HepG2 (cell line): ENCODE measurements at regions not wholly inside any gene's neighbourhood (a gene's known extent, or its start where the extent isn't known, plus 50 kb on each side); places are given as distances from the start of the nearest gene placed in this dataset.

Experiments used
- ATAC-seq: fragments of 200-7000 bp; cut with Tn5 transposase; 3 replicates; pipeline ENCODE4 v1.9.1; 2020; ENCODE audit warnings: mild to moderate bottlenecking, moderate library complexity
- BruUV-seq: library from RNA; stranded (reverse); fragments of 400-500 nt; replicated peaks from 2 replicates; lab custom pipeline; 2021; lab: Mats Ljungman, UMichigan
- CTCF ChIA-PET: fragments of 300-600 bp; formaldehyde crosslinking; extraction: SDS; loops from one replicate; lab custom pipeline; 2021; ENCODE audit warnings: low total read pairs, inconsistent platforms, low intra/inter-chr PET ratio; lab: Yijun Ruan, JAX
- POLR2A ChIA-PET: fragments of 350-600 bp; sonication (Branson Sonifier 250); formaldehyde crosslinking; loops from one replicate; lab custom pipeline; 2020; ENCODE audit warnings: antibody characterized with exemption, inconsistent platforms; lab: Yijun Ruan, JAX
- DNase-seq: peaks from one replicate; pipeline ENCODE4 v3.0.0-alpha.2; 2015; ENCODE audit warnings: low spot score
- FAIRE-seq: peaks from 3 replicates; lab custom pipeline; 2011; peaks lifted over from hg19 to GRCh38; lab: Jason Lieb, UNC
- H2AFZ ChIP-seq: one replicate; pipeline ENCODE4 v1.6.1; 2011; ENCODE audit warnings: low read length, inconsistent platforms
- H3K27ac ChIP-seq: fragments of 300-600 bp; 3 replicates; pipeline ENCODE4 v1.8.0; 2011; ENCODE audit warnings: mixed run types, mild to moderate bottlenecking, mixed read lengths, low read length, inconsistent platforms; ENCODE audit not compliant: insufficient read depth; ENCODE audit errors: extremely low read length
- H3K27me3 ChIP-seq, 2 experiments: fragments of 200-600 bp in 1 of 2; 2 replicates in 1 of 2; 3 replicates in 1 of 2; pipeline versions ENCODE4 v1.6.0 to v1.8.0; 2011; ENCODE audit warnings: low read length in 2 of 2, mild to moderate bottlenecking in 2 of 2, moderate library complexity in 2 of 2, inconsistent platforms in 1 of 2; ENCODE audit not compliant: insufficient read depth in 2 of 2, control insufficient read depth in 1 of 2
- H3K36me3 ChIP-seq, 2 experiments: fragments of 200-600 bp in 1 of 2; replicated peaks in 1 of 2; 2 replicates in 1 of 2; 3 replicates in 1 of 2; pipeline versions ENCODE4 v1.5.1 to v1.8.0; 2011; ENCODE audit warnings: low read length in 2 of 2, inconsistent platforms in 1 of 2; ENCODE audit not compliant: insufficient read depth in 2 of 2, control insufficient read depth in 1 of 2
- H3K4me1 ChIP-seq: 2 replicates; pipeline ENCODE4 v1.5.1; 2012; ENCODE audit warnings: low read length, inconsistent platforms; ENCODE audit not compliant: insufficient read depth
- H3K4me2 ChIP-seq: 2 replicates; pipeline ENCODE4 v1.6.0; 2011; ENCODE audit warnings: low read depth, low read length, inconsistent platforms
- H3K4me3 ChIP-seq, 3 experiments: fragments of 200-600 bp in 1 of 3; sonication (generic), shearing (Covaris generic) in 1 of 3; replicated peaks in 1 of 3; 2 replicates each; pipeline ENCODE4 v1.5.1; 2011 to 2016; ENCODE audit warnings: low read length in 3 of 3, inconsistent platforms in 2 of 3, low read depth in 2 of 3, mild to moderate bottlenecking in 2 of 3, control low read depth in 1 of 3, mixed read lengths in 1 of 3; ENCODE audit not compliant: insufficient read depth in 1 of 3
- H3K79me2 ChIP-seq: one replicate; pipeline ENCODE4 v1.6.1; 2011; ENCODE audit warnings: low read length, inconsistent platforms; ENCODE audit not compliant: insufficient read depth
- H3K9ac ChIP-seq: 2 replicates; pipeline ENCODE4 v1.6.0; 2011; ENCODE audit warnings: mild to moderate bottlenecking, low read depth, low read length, inconsistent platforms; ENCODE audit not compliant: insufficient read depth
- H3K9me3 ChIP-seq: 2 replicates; pipeline ENCODE4 v1.5.1; 2012; ENCODE audit warnings: mild to moderate bottlenecking, low read length
- H4K20me1 ChIP-seq: 2 replicates; pipeline ENCODE4 v1.6.0; 2011; ENCODE audit warnings: inconsistent platforms, mild to moderate bottlenecking, low read length, moderate library complexity; ENCODE audit not compliant: insufficient read depth
- REPIN1 ChIP-seq: sonication (generic); formaldehyde crosslinking; IDR thresholded peaks from 2 replicates; pipeline ENCODE4 v1.8.0; 2022; ENCODE audit warnings: missing genetic modification reagents, low read depth, mild to moderate bottlenecking, borderline replicate concordance
- TCF7 ChIP-seq: sonication (generic); IDR thresholded peaks from 2 replicates; pipeline ENCODE4 v1.6.1; 2016; ENCODE audit warnings: antibody characterized with exemption, low read depth
- ZNF615 ChIP-seq: sonication (generic); formaldehyde crosslinking; IDR thresholded peaks from 2 replicates; pipeline ENCODE4 v1.5.0; 2020; ENCODE audit warnings: mild to moderate bottlenecking, missing genetic modification reagents, borderline replicate concordance
- WGBS: methylation state at CpG from one replicate; pipeline ENCODE4 v1.1.6; 2017; ENCODE audit warnings: low lambda C conversion rate; 5-methylcytosine and 5-hydroxymethylcytosine counted together
- in situ Hi-C: cut with HindIII; loops from 2 replicates; pipeline ENCODE4 v1.10.0; 2017; ENCODE audit warnings: low pct_unique_long_range_greater_than_20kb; ENCODE audit not compliant: extremely low pct_ligation_motif_present
- intact Hi-C: fragments of 100-400 bp; cut with micrococcal nuclease; formaldehyde crosslinking; loops from one replicate; pipeline ENCODE4 v1.10.0; 2022; ENCODE audit not compliant: unreplicated experiment
- TF ChIP-seq, protein P1 (sequence below): sonication (generic); formaldehyde crosslinking; IDR thresholded peaks from 2 replicates; pipeline ENCODE4 v1.4.0; 2020; ENCODE audit warnings: mild to moderate bottlenecking, missing genetic modification reagents
- TF ChIP-seq, protein P2 (sequence below): sonication (generic); formaldehyde crosslinking; IDR thresholded peaks from 2 replicates; pipeline ENCODE4 v1.4.0; 2020; ENCODE audit warnings: missing genetic modification reagents, borderline replicate concordance
- TF ChIP-seq, protein P3 (sequence below): sonication (generic); formaldehyde crosslinking; IDR thresholded peaks from 2 replicates; pipeline ENCODE4 v1.8.0; 2022; ENCODE audit warnings: low read depth, missing genetic modification reagents

DNA sequence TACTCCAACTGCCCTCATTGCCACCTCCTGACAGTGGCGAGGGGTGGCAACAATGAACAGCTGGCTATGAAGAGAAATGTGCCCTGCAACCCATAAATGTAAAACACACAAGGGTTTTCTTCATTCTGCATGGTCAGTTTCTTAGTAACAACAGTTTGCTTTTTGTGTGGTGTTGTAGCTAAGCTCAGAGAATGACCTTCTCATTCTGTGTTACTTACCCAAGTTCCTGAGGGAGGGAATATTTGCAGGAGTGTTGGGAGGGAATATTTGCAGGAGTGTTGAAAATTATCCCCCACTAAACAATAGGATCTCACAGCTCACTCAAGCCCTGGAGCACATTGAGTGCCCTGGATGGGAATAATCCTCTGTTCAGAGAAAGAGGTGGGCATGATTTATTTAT lies 456.4 kb upstream of the CDH4 start (continued):
- TF ChIP-seq, protein P1, sequence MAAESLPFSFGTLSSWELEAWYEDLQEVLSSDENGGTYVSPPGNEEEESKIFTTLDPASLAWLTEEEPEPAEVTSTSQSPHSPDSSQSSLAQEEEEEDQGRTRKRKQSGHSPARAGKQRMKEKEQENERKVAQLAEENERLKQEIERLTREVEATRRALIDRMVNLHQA = no peak
- no peak for TF ChIP-seq REPIN1 (CRISPR knock-in tag)
- no peak for TF ChIP-seq TCF7
- TF ChIP-seq, protein P2, sequence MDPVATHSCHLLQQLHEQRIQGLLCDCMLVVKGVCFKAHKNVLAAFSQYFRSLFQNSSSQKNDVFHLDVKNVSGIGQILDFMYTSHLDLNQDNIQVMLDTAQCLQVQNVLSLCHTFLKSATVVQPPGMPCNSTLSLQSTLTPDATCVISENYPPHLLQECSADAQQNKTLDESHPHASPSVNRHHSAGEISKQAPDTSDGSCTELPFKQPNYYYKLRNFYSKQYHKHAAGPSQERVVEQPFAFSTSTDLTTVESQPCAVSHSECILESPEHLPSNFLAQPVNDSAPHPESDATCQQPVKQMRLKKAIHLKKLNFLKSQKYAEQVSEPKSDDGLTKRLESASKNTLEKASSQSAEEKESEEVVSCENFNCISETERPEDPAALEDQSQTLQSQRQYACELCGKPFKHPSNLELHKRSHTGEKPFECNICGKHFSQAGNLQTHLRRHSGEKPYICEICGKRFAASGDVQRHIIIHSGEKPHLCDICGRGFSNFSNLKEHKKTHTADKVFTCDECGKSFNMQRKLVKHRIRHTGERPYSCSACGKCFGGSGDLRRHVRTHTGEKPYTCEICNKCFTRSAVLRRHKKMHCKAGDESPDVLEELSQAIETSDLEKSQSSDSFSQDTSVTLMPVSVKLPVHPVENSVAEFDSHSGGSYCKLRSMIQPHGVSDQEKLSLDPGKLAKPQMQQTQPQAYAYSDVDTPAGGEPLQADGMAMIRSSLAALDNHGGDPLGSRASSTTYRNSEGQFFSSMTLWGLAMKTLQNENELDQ (CRISPR knock-in tag) = no peak

DNA sequence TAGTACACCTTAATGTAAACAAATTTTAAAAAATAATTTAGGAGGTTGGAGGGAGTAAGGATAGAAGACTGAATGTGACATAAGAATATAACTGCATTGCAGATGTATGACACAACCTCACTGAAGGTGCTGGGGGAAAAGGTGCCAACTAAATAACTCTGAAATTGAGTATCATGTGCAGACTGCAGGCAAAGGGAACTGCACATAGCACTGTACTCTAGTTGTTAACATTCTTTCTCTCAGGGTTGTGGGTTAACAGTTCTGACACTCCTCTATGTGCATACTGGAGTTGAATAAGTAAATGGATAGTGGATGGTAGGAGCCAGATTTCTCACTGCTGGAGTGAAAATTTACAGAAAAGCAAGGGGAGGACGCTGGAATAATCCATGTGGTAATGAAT lies 451.9 kb upstream of the CDH4 start:
- BruUV-seq = no TSS peak
- POLR2A ChIA-PET = no interaction called here
- in situ Hi-C loops = no loop called here

More for the DNA sequence above, 451.9 kb upstream of the CDH4 start:
- H3K4me1 ChIP-seq = no peaks in the 10 kb centered on the region
- FAIRE-seq = no peak
- peak; percentile 98 for TF ChIP-seq ZNF615 (CRISPR knock-in tag)
- TF ChIP-seq, protein P3, sequence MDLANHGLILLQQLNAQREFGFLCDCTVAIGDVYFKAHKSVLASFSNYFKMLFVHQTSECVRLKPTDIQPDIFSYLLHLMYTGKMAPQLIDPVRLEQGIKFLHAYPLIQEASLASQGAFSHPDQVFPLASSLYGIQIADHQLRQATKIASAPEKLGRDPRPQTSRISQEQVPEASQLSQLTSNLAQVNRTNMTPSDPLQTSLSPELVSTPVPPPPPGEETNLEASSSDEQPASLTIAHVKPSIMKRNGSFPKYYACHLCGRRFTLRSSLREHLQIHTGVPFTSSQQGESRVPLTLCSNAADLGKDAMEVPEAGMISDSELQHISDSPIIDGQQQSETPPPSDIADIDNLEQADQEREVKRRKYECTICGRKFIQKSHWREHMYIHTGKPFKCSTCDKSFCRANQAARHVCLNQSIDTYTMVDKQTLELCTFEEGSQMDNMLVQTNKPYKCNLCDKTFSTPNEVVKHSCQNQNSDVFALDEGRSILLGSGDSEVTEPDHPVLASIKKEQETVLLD = no peak
- peaks cover 64% of the 10 kb centered on the region for H3K9me3 ChIP-seq
- CTCF ChIA-PET = no interaction called here
- no peak overlapping the region for H3K4me2 ChIP-seq
- H3K9ac ChIP-seq = no peak overlapping the region
- intact Hi-C loops = no loop called here
- no peak overlapping the region for H2AFZ ChIP-seq
- H3K27ac ChIP-seq = no peak overlapping the region
- 0% methylated on average over 1 of the region's 1 CpG for WGBS
- no peak overlapping the region for H3K4me3 ChIP-seq
- H3K27me3 ChIP-seq = no peaks in the 10 kb centered on the region; a peak in 1 of 5 replicates
- H3K79me2 ChIP-seq = no peaks in the 10 kb centered on the region
- DNase-seq = no peak
- H4K20me1 ChIP-seq = no peaks in the 10 kb centered on the region
- H3K36me3 ChIP-seq = no peaks in the 10 kb centered on the region
- no peak for ATAC-seq
